AG09309 (cell line): ENCODE measurements at regions not wholly inside any gene's neighbourhood (a gene's known extent, or its start where the extent isn't known, plus 50 kb on each side); places are given as distances from the start of the nearest gene placed in this dataset.

Experiments used
- DNase-seq: peaks from one replicate; pipeline ENCODE4 v3.0.0-alpha.2; 2010; ENCODE audit warnings: low read depth
- H3K4me3 ChIP-seq: 2 replicates; pipeline ENCODE4 v1.5.1; 2011; ENCODE audit warnings: mild to moderate bottlenecking, low read depth, low read length, moderate library complexity; ENCODE audit not compliant: control insufficient read depth
- TF ChIP-seq, protein P1 (sequence below): IDR thresholded peaks from 2 replicates; pipeline ENCODE4 v1.5.1; 2011; ENCODE audit warnings: mild to moderate bottlenecking, low read depth, low read length, inconsistent platforms; ENCODE audit not compliant: insufficient read depth, control insufficient read depth; ENCODE audit errors: missing control alignments

DNA sequence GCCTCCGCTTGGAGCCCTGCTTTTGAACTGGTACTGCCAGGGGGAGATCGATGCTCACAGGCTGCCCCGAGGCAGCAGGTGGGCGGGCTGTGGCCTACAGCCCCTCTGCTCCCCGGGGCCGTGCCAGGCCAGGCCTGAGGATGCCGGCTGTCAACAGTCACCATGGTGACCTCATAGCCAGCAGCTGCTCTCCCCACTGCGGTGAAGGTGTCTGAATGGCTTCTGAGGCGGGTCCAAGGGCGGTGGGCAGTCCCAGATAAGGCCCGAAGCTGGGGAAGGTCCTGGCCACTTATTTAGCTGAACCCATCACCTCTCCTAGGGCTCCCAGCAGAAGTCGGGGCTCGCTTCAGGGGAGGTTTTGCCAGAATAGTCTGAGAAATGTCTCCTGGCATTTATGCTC lies 179.3 kb downstream of the ARHGAP12 start:
- TF ChIP-seq, protein P1, sequence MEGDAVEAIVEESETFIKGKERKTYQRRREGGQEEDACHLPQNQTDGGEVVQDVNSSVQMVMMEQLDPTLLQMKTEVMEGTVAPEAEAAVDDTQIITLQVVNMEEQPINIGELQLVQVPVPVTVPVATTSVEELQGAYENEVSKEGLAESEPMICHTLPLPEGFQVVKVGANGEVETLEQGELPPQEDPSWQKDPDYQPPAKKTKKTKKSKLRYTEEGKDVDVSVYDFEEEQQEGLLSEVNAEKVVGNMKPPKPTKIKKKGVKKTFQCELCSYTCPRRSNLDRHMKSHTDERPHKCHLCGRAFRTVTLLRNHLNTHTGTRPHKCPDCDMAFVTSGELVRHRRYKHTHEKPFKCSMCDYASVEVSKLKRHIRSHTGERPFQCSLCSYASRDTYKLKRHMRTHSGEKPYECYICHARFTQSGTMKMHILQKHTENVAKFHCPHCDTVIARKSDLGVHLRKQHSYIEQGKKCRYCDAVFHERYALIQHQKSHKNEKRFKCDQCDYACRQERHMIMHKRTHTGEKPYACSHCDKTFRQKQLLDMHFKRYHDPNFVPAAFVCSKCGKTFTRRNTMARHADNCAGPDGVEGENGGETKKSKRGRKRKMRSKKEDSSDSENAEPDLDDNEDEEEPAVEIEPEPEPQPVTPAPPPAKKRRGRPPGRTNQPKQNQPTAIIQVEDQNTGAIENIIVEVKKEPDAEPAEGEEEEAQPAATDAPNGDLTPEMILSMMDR: no peak
- DNase-seq: no peak

GRCh38 chr10:31745612-31746376 lies 182.8 kb downstream of the ARHGAP12 start:
- peak; percentile 82 for DNase-seq
- TF ChIP-seq, protein P1: no peak

More for the DNA sequence above, 179.3 kb downstream of the ARHGAP12 start:
- H3K4me3 ChIP-seq: no peak overlapping the region

DNA sequence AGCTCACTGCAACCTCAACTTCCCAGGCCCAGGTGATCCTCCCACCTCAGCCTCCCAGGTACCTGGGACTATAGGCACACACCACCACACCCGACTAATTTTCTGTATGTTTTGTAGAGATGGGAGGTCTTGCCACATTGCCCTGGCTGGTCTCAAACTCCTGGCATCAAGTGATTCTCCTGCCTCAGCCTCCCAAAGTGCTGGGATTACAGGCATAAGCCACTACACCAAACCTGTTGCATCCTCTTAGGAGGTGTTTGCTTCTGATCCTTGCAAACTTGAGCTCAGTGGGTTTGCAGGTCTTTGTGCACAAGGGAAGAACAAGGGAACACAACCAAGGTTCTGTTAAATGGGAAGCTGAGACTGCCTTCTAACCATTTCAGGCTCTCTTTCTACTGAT lies 184.6 kb downstream of the ARHGAP12 start:
- TF ChIP-seq, protein P1: no peak
- H3K4me3 ChIP-seq: no peak overlapping the region
- no peak for DNase-seq

More at GRCh38 chr10:31745612-31746376, 182.8 kb downstream of the ARHGAP12 start:
- no peak overlapping the region for H3K4me3 ChIP-seq

GRCh38 chr10:31742255-31742654 lies 186.4 kb downstream of the ARHGAP12 start:
- H3K4me3 ChIP-seq: no peak overlapping the region
- DNase-seq: no peak
- TF ChIP-seq, protein P1: no peak

- H3K4me3 ChIP-seq: no peak overlapping the region
- DNase-seq: no peak
- TF ChIP-seq, protein P1: no peak
Observed at GRCh38 chr10:31741473-31741872, 187.2 kb downstream of the ARHGAP12 start.

DNA sequence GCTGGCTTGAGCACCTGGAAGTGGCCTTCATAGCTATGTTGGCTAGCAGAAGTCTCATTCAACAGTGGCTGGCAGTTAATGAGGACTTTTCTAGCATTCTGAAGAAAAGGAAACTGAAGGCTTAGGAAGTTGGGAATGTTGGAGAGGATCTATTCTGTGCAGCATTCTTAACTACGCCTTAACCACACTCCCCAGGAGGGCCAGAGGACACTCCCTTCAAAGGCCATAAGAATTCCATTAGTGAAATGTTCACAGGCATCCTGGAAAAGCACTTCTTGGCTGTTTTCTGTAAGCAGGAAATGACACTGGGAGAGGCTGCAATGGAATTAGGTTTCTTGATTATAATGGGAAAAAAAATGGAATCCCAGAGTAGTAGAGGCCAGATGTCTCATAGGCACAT lies 188.9 kb downstream of the ARHGAP12 start:
- TF ChIP-seq, protein P1: no peak
- H3K4me3 ChIP-seq: no peak overlapping the region
- peak; percentile 95 for DNase-seq
